ENCODE measurements at regions not wholly inside any gene's neighbourhood (a gene's known extent, or its start where the extent isn't known, plus 50 kb on each side); places are given as distances from the start of the nearest gene placed in this dataset.

DNA sequence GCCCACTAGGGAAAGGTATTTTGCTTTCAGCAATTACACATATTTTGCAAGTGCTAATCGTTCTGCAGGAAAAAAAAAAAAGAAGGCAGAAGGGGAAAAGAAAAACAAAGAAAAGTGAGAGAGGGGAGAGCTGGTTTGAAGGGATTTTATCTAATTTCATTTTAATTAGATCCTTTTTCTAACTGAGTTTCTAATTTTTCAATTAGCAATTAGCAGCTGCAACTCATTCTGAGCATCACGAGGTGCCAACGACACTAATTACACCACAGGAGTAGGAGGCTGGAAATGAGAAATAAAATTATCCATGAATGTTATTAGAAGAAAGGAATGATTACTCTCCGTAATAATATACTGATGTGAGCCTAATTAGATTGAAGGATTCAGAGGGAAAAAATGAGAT lies 481.0 kb upstream of the CAMK1G start:
- ATAC-seq (ENCODE audit: insufficient number of reproducible peaks, low FRiP score, low read depth) (no peak), DNase-seq (ENCODE audit: low spot score) (no peak)
- Histone ChIP-seq H3K9me3 (no peaks in the 10 kb centered on the region), H3K36me3 (no peaks in the 10 kb centered on the region), H3K27me3 (replicated peaks; ENCODE audit: insufficient read depth) (no peaks in the 10 kb centered on the region), H3K4me1 (ENCODE audit: control insufficient read depth in 1 of 2, low read depth in 2 of 2) (peaks cover 0 to 8% of the 10 kb centered on the region in 2 donors), H3K4me3 (no peak overlapping the region), H3K27ac (no peak overlapping the region)
- TF ChIP-seq, protein P1, sequence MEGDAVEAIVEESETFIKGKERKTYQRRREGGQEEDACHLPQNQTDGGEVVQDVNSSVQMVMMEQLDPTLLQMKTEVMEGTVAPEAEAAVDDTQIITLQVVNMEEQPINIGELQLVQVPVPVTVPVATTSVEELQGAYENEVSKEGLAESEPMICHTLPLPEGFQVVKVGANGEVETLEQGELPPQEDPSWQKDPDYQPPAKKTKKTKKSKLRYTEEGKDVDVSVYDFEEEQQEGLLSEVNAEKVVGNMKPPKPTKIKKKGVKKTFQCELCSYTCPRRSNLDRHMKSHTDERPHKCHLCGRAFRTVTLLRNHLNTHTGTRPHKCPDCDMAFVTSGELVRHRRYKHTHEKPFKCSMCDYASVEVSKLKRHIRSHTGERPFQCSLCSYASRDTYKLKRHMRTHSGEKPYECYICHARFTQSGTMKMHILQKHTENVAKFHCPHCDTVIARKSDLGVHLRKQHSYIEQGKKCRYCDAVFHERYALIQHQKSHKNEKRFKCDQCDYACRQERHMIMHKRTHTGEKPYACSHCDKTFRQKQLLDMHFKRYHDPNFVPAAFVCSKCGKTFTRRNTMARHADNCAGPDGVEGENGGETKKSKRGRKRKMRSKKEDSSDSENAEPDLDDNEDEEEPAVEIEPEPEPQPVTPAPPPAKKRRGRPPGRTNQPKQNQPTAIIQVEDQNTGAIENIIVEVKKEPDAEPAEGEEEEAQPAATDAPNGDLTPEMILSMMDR (IDR thresholded peaks at IDR 0.05) = no peak

DNA sequence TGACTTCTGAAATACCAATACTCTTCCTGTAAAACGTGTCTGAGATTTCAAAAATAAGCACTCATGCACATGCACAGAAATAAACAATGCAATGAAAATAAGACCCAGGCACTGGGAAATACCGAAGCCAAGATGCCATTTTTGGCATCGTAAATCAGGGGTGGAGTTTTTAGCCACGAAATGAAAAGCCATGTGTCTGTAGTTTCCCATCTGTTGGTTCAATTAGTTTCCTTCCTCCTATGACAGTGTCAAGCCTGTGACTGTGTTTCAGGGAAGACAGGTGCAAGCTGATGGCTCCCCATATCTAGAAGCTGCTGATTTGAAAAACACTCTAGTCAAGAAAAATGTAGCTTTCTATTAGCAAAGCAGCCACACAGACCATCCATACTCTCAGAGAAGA lies 480.4 kb upstream of the CAMK1G start:
- ATAC-seq (ENCODE audit: insufficient number of reproducible peaks, low FRiP score, low read depth) = no peak

DNA sequence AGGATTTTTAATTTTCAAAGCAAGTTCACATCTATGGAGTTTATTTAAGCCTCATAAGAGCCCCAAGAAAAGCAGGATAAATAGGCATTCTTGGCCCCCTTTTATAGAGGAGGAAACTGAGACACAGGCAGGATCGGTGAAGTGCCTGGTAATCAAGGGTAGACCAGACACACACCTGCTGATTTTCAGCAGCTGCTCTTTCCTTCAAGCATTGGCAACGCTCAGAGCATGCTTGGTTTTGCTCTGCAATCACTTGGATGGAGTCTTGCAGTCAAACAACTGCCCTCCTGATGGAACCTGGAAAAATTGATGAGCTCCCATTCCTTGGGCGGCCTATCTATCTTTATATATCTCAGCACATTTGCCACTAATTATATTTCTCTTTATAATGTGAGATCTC lies 478.9 kb upstream of the CAMK1G start:
- TF ChIP-seq, protein P1 (IDR thresholded peaks at IDR 0.05) = no peak
- H3K27ac ChIP-seq = no peak overlapping the region
- H3K9me3 ChIP-seq = no peaks in the 10 kb centered on the region
- no peak for ATAC-seq (ENCODE audit: insufficient number of reproducible peaks, low FRiP score, low read depth)
- no peaks in the 10 kb centered on the region for H3K36me3 ChIP-seq
- peaks cover 0 to 8% of the 10 kb centered on the region in 2 donors for H3K4me1 ChIP-seq (ENCODE audit: control insufficient read depth in 1 of 2, low read depth in 2 of 2)
- no peak for DNase-seq (ENCODE audit: low spot score)
- H3K4me3 ChIP-seq = no peak overlapping the region
- H3K27me3 ChIP-seq (replicated peaks; ENCODE audit: insufficient read depth) = no peaks in the 10 kb centered on the region

More for the DNA sequence above, 480.4 kb upstream of the CAMK1G start:
- Histone ChIP-seq H3K4me1 (ENCODE audit: control insufficient read depth in 1 of 2, low read depth in 2 of 2) (peaks cover 0 to 8% of the 10 kb centered on the region in 2 donors), H3K9me3 (no peaks in the 10 kb centered on the region), H3K27ac (no peak overlapping the region), H3K4me3 (no peak overlapping the region), H3K36me3 (no peaks in the 10 kb centered on the region), H3K27me3 (replicated peaks; ENCODE audit: insufficient read depth) (no peaks in the 10 kb centered on the region)
- TF ChIP-seq, protein P1 (IDR thresholded peaks at IDR 0.05) = no peak
- no peak for DNase-seq (ENCODE audit: low spot score)

DNA sequence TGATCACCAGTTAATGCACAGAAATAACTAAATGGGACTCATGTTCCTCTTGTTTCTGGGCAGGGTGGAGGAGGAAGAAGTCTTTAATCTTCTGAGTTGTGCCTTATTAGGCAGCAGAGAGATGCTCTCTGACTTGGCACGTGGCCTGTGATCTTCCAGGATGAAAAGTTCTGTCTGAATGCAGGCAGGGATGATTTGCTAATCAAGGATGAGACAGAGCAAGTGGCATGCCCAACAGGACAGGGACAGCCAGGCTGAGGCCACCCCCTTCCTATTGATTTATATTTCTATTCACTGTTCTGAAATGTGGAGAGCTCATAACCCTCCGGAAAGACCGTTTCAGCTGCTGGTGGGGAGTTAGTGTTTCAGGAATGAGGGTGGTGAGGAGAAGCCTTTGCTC lies 477.8 kb upstream of the CAMK1G start:
- TF ChIP-seq, protein P1 (IDR thresholded peaks at IDR 0.05) = no peak
- H3K4me1 ChIP-seq (ENCODE audit: control insufficient read depth in 1 of 2, low read depth in 2 of 2) = peaks cover 0 to 8% of the 10 kb centered on the region in 2 donors
- ATAC-seq (ENCODE audit: insufficient number of reproducible peaks, low FRiP score, low read depth) (no peak), DNase-seq (ENCODE audit: low spot score) (no peak)
- no peaks in the 10 kb centered on the region for H3K27me3 ChIP-seq (replicated peaks; ENCODE audit: insufficient read depth)
- no peak overlapping the region for H3K4me3 ChIP-seq
- H3K27ac ChIP-seq = no peak overlapping the region
- no peaks in the 10 kb centered on the region for H3K9me3 ChIP-seq
- H3K36me3 ChIP-seq = no peaks in the 10 kb centered on the region

DNA sequence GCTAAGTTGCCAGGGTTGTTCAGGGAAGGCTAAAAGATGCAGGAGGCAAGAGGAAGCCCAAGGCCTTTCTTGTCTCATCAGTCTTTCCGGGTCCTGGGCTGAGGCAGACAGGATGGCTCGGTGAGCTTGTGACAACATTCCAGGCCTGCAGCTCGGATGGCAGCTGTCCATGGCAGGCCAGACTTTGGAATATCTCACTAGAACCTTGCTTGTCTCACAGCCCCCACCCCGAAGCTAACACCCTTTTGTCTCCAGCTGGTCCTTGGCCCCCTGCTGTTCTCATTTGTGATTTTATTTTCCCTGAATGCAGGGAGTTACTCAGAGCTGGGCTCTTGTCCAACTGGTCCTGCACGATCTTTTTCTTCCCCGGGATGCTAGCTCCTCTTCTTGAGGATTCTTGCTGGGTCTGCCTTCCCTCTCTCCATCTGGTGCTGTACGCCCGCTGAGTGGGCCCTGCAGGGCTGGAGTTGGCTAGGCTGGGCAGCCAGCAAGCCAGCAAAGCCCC lies 477.2 kb upstream of the CAMK1G start:
- Histone ChIP-seq H3K27me3 (replicated peaks; ENCODE audit: insufficient read depth) (no peaks in the 10 kb centered on the region), H3K27ac (no peak overlapping the region), H3K36me3 (no peaks in the 10 kb centered on the region), H3K4me1 (ENCODE audit: control insufficient read depth in 1 of 2, low read depth in 2 of 2) (peaks cover 0 to 8% of the 10 kb centered on the region in 2 donors), H3K9me3 (no peaks in the 10 kb centered on the region), H3K4me3 (no peak overlapping the region)
- ATAC-seq (ENCODE audit: insufficient number of reproducible peaks, low FRiP score, low read depth) = no peak
- TF ChIP-seq, protein P1 (IDR thresholded peaks at IDR 0.05) = no peak
- no peak for DNase-seq (ENCODE audit: low spot score)

Data from thoracic aorta (tissue), 2 donors.